Activated gamma-delta T cell treated with anti-CD3 and anti-CD28 coated beads, Interleukin-2, amount 50 U/mL, for 16 hours (primary cell): ENCODE measurements at regions not wholly inside any gene's neighbourhood (a gene's known extent, or its start where the extent isn't known, plus 50 kb on each side); places are given as distances from the start of the nearest gene placed in this dataset.
"Not testable (repeated sequence)": the region's sequence is repeated elsewhere in the genome, so short reads cannot be mapped to it uniquely, and the experiment has no call there.

Experiments used
- DNase-seq: peaks from one replicate; pipeline ENCODE4 v3.0.0-alpha.2; 2020; ENCODE audit warnings: low read depth

- no peak for DNase-seq
These were observed 1169.0 kb downstream of the DIAPH3 start for GRCh38 chr13:58994777-58995176.

DNA sequence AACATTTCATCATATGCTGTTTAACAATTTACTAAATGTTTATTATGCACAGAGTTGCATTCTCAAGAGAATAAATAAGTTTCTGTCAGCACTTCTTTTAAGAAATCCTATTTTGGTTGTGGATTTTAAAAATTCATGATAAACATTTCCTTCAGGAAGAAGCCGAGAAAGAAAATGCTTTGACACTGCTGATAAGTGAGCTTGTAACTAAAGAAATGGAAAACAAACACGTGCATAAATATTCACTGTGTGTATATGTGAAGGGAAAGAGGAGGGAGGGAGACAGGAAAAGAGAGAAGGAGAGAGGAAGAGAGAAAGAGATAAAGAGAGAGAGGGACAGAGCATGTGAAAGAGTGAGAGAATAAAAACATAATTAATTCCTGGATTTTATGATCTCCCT is 1165.0 kb downstream of the DIAPH3 start:
- DNase-seq = no peak

GRCh38 chr13:58999851-59000250 is 1163.9 kb downstream of the DIAPH3 start:
- DNase-seq = no peak

DNA sequence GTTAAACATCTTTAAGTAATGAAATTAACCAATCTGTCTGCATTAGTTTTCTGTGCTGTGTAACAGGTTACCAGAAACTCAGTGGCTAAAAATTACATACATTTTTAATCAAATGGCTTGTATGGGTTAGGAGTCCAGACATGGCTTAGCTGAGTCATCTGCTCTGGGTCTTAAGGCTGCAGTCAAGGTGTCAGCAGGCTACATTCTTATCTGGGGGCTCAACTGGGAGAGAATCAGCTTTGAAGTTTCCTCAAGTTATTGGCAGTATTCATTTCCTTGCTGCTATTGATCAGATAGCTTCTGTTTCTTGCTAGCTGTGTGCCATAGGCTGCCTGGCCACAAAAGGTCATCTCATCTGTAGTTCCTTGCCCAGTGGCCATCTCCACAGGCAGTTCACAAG is 1163.0 kb downstream of the DIAPH3 start:
- DNase-seq = no peak

GRCh38 chr13:59012731-59013130 is 1151.0 kb downstream of the DIAPH3 start:
- DNase-seq = no peak

DNA sequence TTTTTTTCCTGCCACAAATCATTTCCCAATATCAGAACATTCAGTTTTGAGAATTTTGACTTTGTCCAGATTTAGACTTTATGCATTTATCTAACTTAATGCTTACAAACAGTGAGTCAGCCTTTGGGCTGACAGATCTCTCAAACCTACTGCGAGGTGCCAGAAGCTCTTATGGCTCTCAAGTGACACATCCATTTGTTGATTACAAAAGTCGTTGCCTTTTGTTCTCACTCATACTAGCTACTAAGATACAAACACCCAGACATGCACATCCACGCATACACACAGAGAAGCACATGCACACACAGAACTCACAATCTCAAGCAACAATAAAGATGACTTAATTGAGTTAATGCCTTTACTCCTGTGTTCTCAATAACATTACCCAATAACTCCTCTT is 1147.5 kb downstream of the DIAPH3 start:
- DNase-seq = no peak

DNA sequence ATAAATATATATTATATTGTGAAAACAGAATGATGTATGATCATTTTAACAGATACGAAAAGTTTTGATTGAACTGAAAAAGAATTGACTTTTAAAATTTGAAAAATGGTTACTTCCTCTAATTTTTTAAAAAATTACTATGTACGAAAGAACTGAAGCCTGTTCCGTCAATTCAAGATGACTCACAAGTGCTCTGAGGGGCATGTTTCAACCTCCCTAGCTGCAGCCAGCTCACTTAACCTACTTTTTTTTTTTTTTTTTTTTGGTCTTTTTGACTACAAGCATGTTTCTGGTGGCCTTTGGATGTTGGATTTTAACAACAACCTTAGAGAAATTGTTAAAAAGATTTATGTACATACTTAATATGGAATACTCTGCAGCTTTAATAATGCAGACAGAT is 1139.3 kb downstream of the DIAPH3 start:
- no peak for DNase-seq

DNA sequence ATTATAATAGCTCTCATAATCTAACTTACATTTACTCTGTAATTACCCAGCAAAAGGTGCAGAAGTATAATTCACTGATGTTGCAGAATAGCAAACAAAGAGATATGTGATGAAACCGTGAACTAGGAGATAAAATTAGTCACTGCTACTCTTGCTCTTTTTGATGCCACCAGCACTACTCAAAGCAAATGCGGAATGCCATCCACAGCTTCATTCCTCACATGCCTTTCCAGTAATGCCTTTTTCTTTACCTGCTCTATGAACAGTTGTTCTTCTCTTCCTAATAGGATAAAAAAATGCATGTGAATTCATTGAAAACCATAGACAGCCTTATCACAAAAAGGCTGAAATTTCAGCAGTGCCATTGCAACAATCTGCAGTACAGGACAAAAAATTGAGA is 1129.5 kb downstream of the DIAPH3 start:
- no peak for DNase-seq

- DNase-seq = no peak
These were observed 1124.9 kb downstream of the DIAPH3 start for GRCh38 chr13:59038824-59039223.

DNA sequence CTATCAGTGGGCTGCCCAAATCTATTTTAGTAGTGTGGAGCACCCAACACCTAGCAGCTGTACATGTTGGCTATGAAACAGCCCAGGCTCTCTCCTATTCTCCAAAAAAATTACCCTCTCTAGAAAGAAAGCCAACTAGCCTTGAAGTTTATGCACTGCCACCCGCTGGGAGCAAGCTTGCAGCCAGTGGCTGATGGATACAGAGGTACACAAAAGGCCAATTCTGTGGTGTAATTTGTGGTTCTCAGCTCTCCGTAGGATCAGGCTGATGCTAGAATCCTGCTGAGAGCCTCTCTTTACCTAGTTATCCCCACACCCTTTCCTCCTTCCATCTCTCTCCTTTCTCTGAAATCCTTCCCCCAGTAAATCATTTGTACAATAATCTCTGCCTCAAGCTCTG is 1120.7 kb downstream of the DIAPH3 start:
- DNase-seq = no peak

DNA sequence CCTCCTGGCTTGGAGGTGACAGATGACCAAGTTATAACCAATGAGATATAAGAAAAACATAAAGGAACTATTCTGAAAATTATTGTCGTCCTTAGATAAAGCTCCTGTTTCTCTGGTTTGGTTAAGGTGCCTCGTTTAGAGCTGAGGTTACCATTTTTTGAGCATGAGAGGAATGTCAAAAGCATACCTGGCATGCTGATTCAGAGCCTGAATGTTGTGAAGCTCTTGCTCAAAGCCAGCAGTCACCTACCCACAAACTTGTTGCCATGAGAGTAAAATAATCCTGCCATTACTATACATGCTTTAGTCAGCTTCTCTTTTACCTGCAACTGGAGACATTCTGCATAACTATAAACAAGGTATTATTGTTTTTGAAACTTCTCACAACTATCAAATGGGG is 1116.2 kb downstream of the DIAPH3 start:
- DNase-seq = no peak

DNA sequence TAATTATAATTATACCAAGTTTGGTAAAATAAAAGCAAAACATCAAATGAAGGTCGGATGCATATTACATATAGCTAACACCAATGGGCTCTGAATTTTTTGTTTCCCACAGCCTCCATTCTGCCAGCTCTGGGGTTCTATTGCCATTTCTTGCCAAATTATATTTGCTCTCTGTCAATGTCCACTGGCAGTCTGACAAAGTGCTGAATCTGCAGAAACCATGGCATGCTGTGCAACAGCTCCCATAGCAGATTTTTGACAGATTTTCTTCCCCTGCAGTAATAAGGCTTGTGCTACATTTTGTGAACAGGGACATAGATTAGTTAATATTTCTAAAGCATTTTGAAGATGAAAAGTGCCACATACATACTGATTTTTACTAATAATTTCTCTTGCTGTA is 1102.1 kb downstream of the DIAPH3 start:
- no peak for DNase-seq

- DNase-seq = no peak
These were observed 1099.7 kb downstream of the DIAPH3 start for GRCh38 chr13:59064042-59064441.

GRCh38 chr13:59076386-59076785 is 1087.3 kb downstream of the DIAPH3 start:
- not testable (repeated sequence) for DNase-seq

DNA sequence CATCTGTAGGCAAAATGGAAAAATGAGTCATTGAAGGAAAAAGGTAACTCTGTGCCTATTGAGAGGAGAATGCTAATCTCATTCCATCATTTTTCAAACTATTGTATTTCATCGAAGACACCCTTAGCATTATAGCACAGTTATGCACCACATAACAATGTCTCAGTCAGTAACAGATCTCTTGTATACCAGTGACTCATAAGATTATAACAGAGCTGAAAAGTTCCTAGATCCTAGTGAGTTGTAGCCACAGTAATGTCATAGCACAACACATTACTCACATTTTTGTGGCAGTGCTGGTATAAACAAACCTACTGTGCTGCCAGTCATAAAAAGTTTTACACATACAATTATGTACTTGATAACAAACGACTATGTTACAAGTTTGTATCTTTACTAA is 1077.6 kb downstream of the DIAPH3 start:
- no peak for DNase-seq

GRCh38 chr13:59088716-59089115 is 1075.0 kb downstream of the DIAPH3 start:
- DNase-seq = no peak

DNA sequence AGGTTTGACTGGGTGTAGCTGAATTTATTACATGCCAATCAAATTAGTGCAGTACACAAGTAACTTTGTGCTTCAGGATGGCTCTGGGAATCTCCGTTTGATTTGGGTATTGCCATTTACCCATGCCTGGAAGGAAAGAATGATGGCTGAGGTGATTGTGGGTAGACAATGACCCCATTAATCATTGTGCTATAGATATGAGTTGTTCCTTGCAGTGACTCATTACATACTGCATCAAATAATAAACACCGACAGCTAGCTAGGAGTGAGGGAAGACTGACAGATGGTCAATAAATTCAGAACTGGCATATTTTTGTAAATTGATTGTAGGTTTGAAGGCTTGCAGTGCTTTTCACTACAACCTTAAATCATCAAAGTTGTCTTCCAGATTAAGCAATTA is 1069.5 kb downstream of the DIAPH3 start:
- DNase-seq = no peak

DNA sequence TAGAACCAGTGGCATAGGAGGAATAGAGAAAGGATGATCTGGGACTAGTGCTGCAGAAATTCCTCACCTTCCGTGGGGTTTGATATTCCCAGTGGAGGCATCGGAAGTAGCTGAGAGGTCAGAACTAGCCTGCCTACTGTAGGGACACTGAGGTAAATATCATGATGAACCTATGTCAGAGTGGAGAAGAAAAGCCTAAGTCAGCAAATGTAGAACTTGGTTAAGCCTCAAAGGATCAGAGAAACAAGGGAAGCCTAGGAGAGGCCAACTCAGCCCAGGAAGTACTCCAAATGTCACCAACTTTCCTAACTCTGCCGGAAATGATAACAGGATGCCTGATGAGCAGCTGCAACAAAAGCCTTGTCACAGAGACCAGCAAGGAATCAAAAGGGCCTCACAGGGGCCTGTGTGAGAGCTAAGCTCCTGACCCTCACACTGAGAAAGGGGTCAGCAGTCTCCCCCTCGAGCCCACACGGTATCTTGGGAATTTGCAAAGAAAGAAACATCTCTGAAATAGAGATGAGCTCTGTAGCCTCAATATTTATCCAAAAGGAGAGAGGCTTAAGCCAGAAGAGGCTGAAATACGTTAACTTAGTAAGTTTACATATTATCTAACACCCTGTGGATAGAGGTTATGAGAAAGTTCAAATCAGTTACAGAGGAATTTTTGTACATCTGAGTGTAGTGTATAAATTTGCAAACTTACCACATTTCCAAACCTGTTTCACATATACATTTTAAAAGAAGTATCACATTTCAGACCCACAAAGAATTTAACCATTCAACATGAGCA is 1064.3 kb downstream of the DIAPH3 start:
- no peak for DNase-seq

GRCh38 chr13:59103004-59103768 is 1060.5 kb downstream of the DIAPH3 start:
- DNase-seq = no peak

- no peak for DNase-seq
These were observed 1052.0 kb downstream of the DIAPH3 start for GRCh38 chr13:59111751-59112171.

DNA sequence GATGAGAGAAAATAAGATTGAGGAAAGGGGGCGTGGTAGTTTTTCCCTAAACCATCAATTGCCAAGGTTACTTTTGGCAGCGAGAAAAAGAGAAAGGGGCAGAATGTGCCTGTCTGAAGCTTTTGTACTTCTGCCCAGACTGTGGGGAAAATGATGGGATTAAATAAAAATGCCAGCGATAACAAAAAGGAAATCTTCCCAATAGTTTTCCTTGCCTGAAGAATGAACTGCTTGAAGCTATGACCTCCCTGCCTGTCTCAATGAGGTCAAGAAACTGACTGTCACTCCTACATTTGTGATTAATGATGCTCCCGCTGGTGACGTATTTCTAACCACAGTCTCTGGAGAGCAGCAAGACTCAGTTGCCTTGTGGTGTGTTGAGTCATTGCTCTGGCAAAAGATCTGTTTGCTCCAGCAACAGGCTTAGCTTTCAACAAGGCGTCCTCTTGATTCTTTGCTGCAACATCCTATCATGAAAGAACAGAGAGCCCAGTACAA is 1051.5 kb downstream of the DIAPH3 start:
- no peak for DNase-seq

GRCh38 chr13:59119475-59119874 is 1044.3 kb downstream of the DIAPH3 start:
- DNase-seq = no peak

- DNase-seq = no peak
These were observed 1043.4 kb downstream of the DIAPH3 start for GRCh38 chr13:59120297-59120843.
